HepG2 (cell line): ENCODE measurements at regions not wholly inside any gene's neighbourhood (a gene's known extent, or its start where the extent isn't known, plus 50 kb on each side); places are given as distances from the start of the nearest gene placed in this dataset.

Source experiments
- ATAC-seq: fragments of 200-7000 bp; cut with Tn5 transposase; 3 replicates; pipeline ENCODE4 v1.9.1; 2020; ENCODE audit warnings: mild to moderate bottlenecking, moderate library complexity
- BruUV-seq: library from RNA; stranded (reverse); fragments of 400-500 nt; replicated peaks from 2 replicates; lab custom pipeline; 2021; lab: Mats Ljungman, UMichigan
- CTCF ChIA-PET: fragments of 300-600 bp; formaldehyde crosslinking; extraction: SDS; loops from one replicate; lab custom pipeline; 2021; ENCODE audit warnings: low total read pairs, inconsistent platforms, low intra/inter-chr PET ratio; lab: Yijun Ruan, JAX
- POLR2A ChIA-PET: fragments of 350-600 bp; sonication (Branson Sonifier 250); formaldehyde crosslinking; loops from one replicate; lab custom pipeline; 2020; ENCODE audit warnings: antibody characterized with exemption, inconsistent platforms; lab: Yijun Ruan, JAX
- DNase-seq: peaks from one replicate; pipeline ENCODE4 v3.0.0-alpha.2; 2015; ENCODE audit warnings: low spot score
- FAIRE-seq: peaks from 3 replicates; lab custom pipeline; 2011; peaks lifted over from hg19 to GRCh38; lab: Jason Lieb, UNC
- H2AFZ ChIP-seq: one replicate; pipeline ENCODE4 v1.6.1; 2011; ENCODE audit warnings: low read length, inconsistent platforms
- H3K27ac ChIP-seq: fragments of 300-600 bp; 3 replicates; pipeline ENCODE4 v1.8.0; 2011; ENCODE audit warnings: mixed run types, mild to moderate bottlenecking, mixed read lengths, low read length, inconsistent platforms; ENCODE audit not compliant: insufficient read depth; ENCODE audit errors: extremely low read length
- H3K27me3 ChIP-seq, 2 experiments: fragments of 200-600 bp in 1 of 2; 2 replicates in 1 of 2; 3 replicates in 1 of 2; pipeline versions ENCODE4 v1.6.0 to v1.8.0; 2011; ENCODE audit warnings: low read length in 2 of 2, mild to moderate bottlenecking in 2 of 2, moderate library complexity in 2 of 2, inconsistent platforms in 1 of 2; ENCODE audit not compliant: insufficient read depth in 2 of 2, control insufficient read depth in 1 of 2
- H3K36me3 ChIP-seq, 2 experiments: fragments of 200-600 bp in 1 of 2; replicated peaks in 1 of 2; 2 replicates in 1 of 2; 3 replicates in 1 of 2; pipeline versions ENCODE4 v1.5.1 to v1.8.0; 2011; ENCODE audit warnings: low read length in 2 of 2, inconsistent platforms in 1 of 2; ENCODE audit not compliant: insufficient read depth in 2 of 2, control insufficient read depth in 1 of 2
- H3K4me1 ChIP-seq: 2 replicates; pipeline ENCODE4 v1.5.1; 2012; ENCODE audit warnings: low read length, inconsistent platforms; ENCODE audit not compliant: insufficient read depth
- H3K4me2 ChIP-seq: 2 replicates; pipeline ENCODE4 v1.6.0; 2011; ENCODE audit warnings: low read depth, low read length, inconsistent platforms
- H3K4me3 ChIP-seq, 3 experiments: fragments of 200-600 bp in 1 of 3; sonication (generic), shearing (Covaris generic) in 1 of 3; replicated peaks in 1 of 3; 2 replicates each; pipeline ENCODE4 v1.5.1; 2011 to 2016; ENCODE audit warnings: low read length in 3 of 3, inconsistent platforms in 2 of 3, low read depth in 2 of 3, mild to moderate bottlenecking in 2 of 3, control low read depth in 1 of 3, mixed read lengths in 1 of 3; ENCODE audit not compliant: insufficient read depth in 1 of 3
- H3K79me2 ChIP-seq: one replicate; pipeline ENCODE4 v1.6.1; 2011; ENCODE audit warnings: low read length, inconsistent platforms; ENCODE audit not compliant: insufficient read depth
- H3K9ac ChIP-seq: 2 replicates; pipeline ENCODE4 v1.6.0; 2011; ENCODE audit warnings: mild to moderate bottlenecking, low read depth, low read length, inconsistent platforms; ENCODE audit not compliant: insufficient read depth
- H3K9me3 ChIP-seq: 2 replicates; pipeline ENCODE4 v1.5.1; 2012; ENCODE audit warnings: mild to moderate bottlenecking, low read length
- H4K20me1 ChIP-seq: 2 replicates; pipeline ENCODE4 v1.6.0; 2011; ENCODE audit warnings: inconsistent platforms, mild to moderate bottlenecking, low read length, moderate library complexity; ENCODE audit not compliant: insufficient read depth
- AGO2 ChIP-seq: fragments of 200-400 bp; formaldehyde crosslinking; optimal IDR thresholded peaks from 2 replicates; pipeline ENCODE3; 2017; ENCODE audit warnings: mild to moderate bottlenecking, low read depth, low read length, moderate library complexity
- BCLAF1 ChIP-seq: fragments of 450-650 bp; IDR thresholded peaks from 2 replicates; pipeline ENCODE4 v1.6.1; 2017; ENCODE audit warnings: mild to moderate bottlenecking
- DMAP1 ChIP-seq: IDR thresholded peaks from 2 replicates; pipeline ENCODE4 v1.6.1; 2016
- FOXP1 ChIP-seq, 2 experiments: fragments of 450-650 bp in 1 of 2; IDR thresholded peaks; 2 replicates each; pipeline ENCODE4 v1.6.1; 2017 to 2018; ENCODE audit warnings: antibody characterized with exemption in 1 of 2
- GATAD1 ChIP-seq: IDR thresholded peaks from 2 replicates; pipeline ENCODE4 v1.6.1; 2016; ENCODE audit warnings: missing genetic modification reagents, missing compliant biosample characterization
- IKZF1 ChIP-seq: fragments of 450-650 bp; IDR thresholded peaks from 2 replicates; pipeline ENCODE4 v1.7.1; 2016
- MAF1 ChIP-seq: sonication (generic); formaldehyde crosslinking; IDR thresholded peaks from 2 replicates; pipeline ENCODE4 v1.5.0; 2020; ENCODE audit warnings: missing genetic modification reagents, borderline replicate concordance
- PAWR ChIP-seq: sonication (generic); formaldehyde crosslinking; IDR thresholded peaks from 2 replicates; pipeline ENCODE4 v1.4.0; 2020; ENCODE audit warnings: missing genetic modification reagents, mild to moderate bottlenecking, borderline replicate concordance
- POLR2AphosphoS5 ChIP-seq: IDR thresholded peaks from 2 replicates; pipeline ENCODE4 v1.6.1; 2012; ENCODE audit warnings: low read depth, low read length
- RNF2 ChIP-seq: fragments of 450-650 bp; conservative IDR thresholded peaks from 2 replicates; pipeline ENCODE4 v1.6.1; 2016; ENCODE audit warnings: low read depth
- SIX1 ChIP-seq: sonication (generic); formaldehyde crosslinking; IDR thresholded peaks from 2 replicates; pipeline ENCODE4 v1.4.0; 2020; ENCODE audit warnings: missing genetic modification reagents, borderline replicate concordance
- SP2 ChIP-seq: sonication (generic); formaldehyde crosslinking; IDR thresholded peaks from 2 replicates; pipeline ENCODE4 v1.5.1; 2020; ENCODE audit warnings: mild to moderate bottlenecking, missing genetic modification reagents
- ZMAT3 ChIP-seq: sonication (generic); formaldehyde crosslinking; conservative IDR thresholded peaks from 2 replicates; pipeline ENCODE4 v1.7.0; 2021; ENCODE audit warnings: missing genetic modification reagents
- ZNF20 ChIP-seq: sonication (generic); formaldehyde crosslinking; IDR thresholded peaks from 2 replicates; pipeline ENCODE4 v1.4.0; 2020; ENCODE audit warnings: mild to moderate bottlenecking, moderate library complexity, missing genetic modification reagents
- ZNF224 ChIP-seq: sonication (generic); formaldehyde crosslinking; IDR thresholded peaks from 2 replicates; pipeline ENCODE4 v1.5.0; 2020; ENCODE audit warnings: mild to moderate bottlenecking, missing genetic modification reagents
- ZNF232 ChIP-seq: sonication (generic); formaldehyde crosslinking; IDR thresholded peaks from 2 replicates; pipeline ENCODE4 v1.4.0; 2020; ENCODE audit warnings: missing genetic modification reagents, borderline replicate concordance
- ZNF737 ChIP-seq: sonication (generic); formaldehyde crosslinking; IDR thresholded peaks from 2 replicates; pipeline ENCODE4 v1.5.0; 2020; ENCODE audit warnings: missing genetic modification reagents, mild to moderate bottlenecking, borderline replicate concordance
- ZSCAN12 ChIP-seq: sonication (generic); formaldehyde crosslinking; IDR thresholded peaks from 2 replicates; pipeline ENCODE4 v1.9.0; 2021; ENCODE audit warnings: mild to moderate bottlenecking, missing genetic modification reagents
- ZSCAN25 ChIP-seq: sonication (generic); formaldehyde crosslinking; IDR thresholded peaks from 2 replicates; pipeline ENCODE4 v1.8.0; 2022; ENCODE audit warnings: mild to moderate bottlenecking, missing genetic modification reagents
- WGBS: methylation state at CpG from one replicate; pipeline ENCODE4 v1.1.6; 2017; ENCODE audit warnings: low lambda C conversion rate; 5-methylcytosine and 5-hydroxymethylcytosine counted together
- in situ Hi-C: cut with HindIII; loops from 2 replicates; pipeline ENCODE4 v1.10.0; 2017; ENCODE audit warnings: low pct_unique_long_range_greater_than_20kb; ENCODE audit not compliant: extremely low pct_ligation_motif_present
- intact Hi-C: fragments of 100-400 bp; cut with micrococcal nuclease; formaldehyde crosslinking; loops from one replicate; pipeline ENCODE4 v1.10.0; 2022; ENCODE audit not compliant: unreplicated experiment

GRCh38 chr6:92934625-92935024, 484.7 kb downstream of the EPHA7 start:
- intact Hi-C loops = loop anchor here (1.0 kb wide), 1 partner anchor 44 kb away; no protein-coding TSS in a partner anchor
- H3K4me1 ChIP-seq = no peaks in the 10 kb centered on the region
- no peak overlapping the region for H2AFZ ChIP-seq
- H3K9me3 ChIP-seq = peaks cover 36% of the 10 kb centered on the region
- BruUV-seq = no TSS peak
- CTCF ChIA-PET = no interaction called here
- no peak for ATAC-seq
- WGBS = 0% methylated on average over 1 of the region's 1 CpG
- H3K27ac ChIP-seq = no peak overlapping the region
- H3K36me3 ChIP-seq = no peaks in the 10 kb centered on the region
- no peak for FAIRE-seq
- in situ Hi-C loops = no loop called here
- H3K79me2 ChIP-seq = no peaks in the 10 kb centered on the region
- POLR2A ChIA-PET = no interaction called here
- no peak for DNase-seq
- H3K27me3 ChIP-seq = no peaks in the 10 kb centered on the region
- no peak overlapping the region for H3K4me2 ChIP-seq
- H3K4me3 ChIP-seq = no peak overlapping the region
- no peak for TF ChIP-seq AGO2
- TF ChIP-seq FOXP1 (IDR thresholded peaks at IDR 0.05) = no peak
- TF ChIP-seq FOXP1 (CRISPR knock-in tag; IDR thresholded peaks at IDR 0.05) = no peak
- TF ChIP-seq POLR2AphosphoS5 = no peak
- no peak for TF ChIP-seq SP2 (CRISPR knock-in tag)
- no peak for TF ChIP-seq ZMAT3
- TF ChIP-seq PAWR (CRISPR knock-in tag) = no peak
- TF ChIP-seq, all 625 proteins: peak for 0
- Histone ChIP-seq H3K9ac (no peak overlapping the region), H4K20me1 (no peaks in the 10 kb centered on the region)

GRCh38 chr6:92930171-92930570, 489.2 kb downstream of the EPHA7 start:
- in situ Hi-C loops (no loop called here), intact Hi-C loops (no loop called here)
- Histone ChIP-seq H3K36me3 (no peaks in the 10 kb centered on the region), H3K27me3 (no peaks in the 10 kb centered on the region), H3K4me3 (no peak overlapping the region), H3K4me1 (no peaks in the 10 kb centered on the region), H3K4me2 (no peak overlapping the region), H3K27ac (no peak overlapping the region), H3K9ac (no peak overlapping the region), H4K20me1 (no peaks in the 10 kb centered on the region), H3K79me2 (no peaks in the 10 kb centered on the region), H2AFZ (no peak overlapping the region), H3K9me3 (0 out of 2 replicates have a peak, but pooled peaks cover 10% of the 10 kb centered on the region)
- DNase-seq (no peak), ATAC-seq (no peak), FAIRE-seq (no peak)
- 1% methylated on average over 5 of the region's 5 CpGs for WGBS
- no TSS peak for BruUV-seq
- TF ChIP-seq ZNF232 (CRISPR knock-in tag) = no peak
- no peak for TF ChIP-seq RNF2
- no peak for TF ChIP-seq ZSCAN25 (CRISPR knock-in tag)
- no peak for TF ChIP-seq IKZF1
- TF ChIP-seq ZNF737 (CRISPR knock-in tag) = no peak
- no peak for TF ChIP-seq ZNF224 (CRISPR knock-in tag)
- no peak for TF ChIP-seq ZSCAN12 (CRISPR knock-in tag)
- no peak for TF ChIP-seq ZNF20 (CRISPR knock-in tag)
- TF ChIP-seq MAF1 = no peak
- no peak for TF ChIP-seq DMAP1 (CRISPR knock-in tag)
- TF ChIP-seq GATAD1 (CRISPR knock-in tag) = no peak
- TF ChIP-seq SIX1 (CRISPR knock-in tag) = no peak
- TF ChIP-seq BCLAF1 = no peak
- CTCF ChIA-PET = no interaction called here
- POLR2A ChIA-PET = no interaction called here
